ENCODE measurements at regions not wholly inside any gene's neighbourhood (a gene's known extent, or its start where the extent isn't known, plus 50 kb on each side); places are given as distances from the start of the nearest gene placed in this dataset.
"Not testable (repeated sequence)": the region's sequence is repeated elsewhere in the genome, so short reads cannot be mapped to it uniquely, and the experiment has no call there.

DNA sequence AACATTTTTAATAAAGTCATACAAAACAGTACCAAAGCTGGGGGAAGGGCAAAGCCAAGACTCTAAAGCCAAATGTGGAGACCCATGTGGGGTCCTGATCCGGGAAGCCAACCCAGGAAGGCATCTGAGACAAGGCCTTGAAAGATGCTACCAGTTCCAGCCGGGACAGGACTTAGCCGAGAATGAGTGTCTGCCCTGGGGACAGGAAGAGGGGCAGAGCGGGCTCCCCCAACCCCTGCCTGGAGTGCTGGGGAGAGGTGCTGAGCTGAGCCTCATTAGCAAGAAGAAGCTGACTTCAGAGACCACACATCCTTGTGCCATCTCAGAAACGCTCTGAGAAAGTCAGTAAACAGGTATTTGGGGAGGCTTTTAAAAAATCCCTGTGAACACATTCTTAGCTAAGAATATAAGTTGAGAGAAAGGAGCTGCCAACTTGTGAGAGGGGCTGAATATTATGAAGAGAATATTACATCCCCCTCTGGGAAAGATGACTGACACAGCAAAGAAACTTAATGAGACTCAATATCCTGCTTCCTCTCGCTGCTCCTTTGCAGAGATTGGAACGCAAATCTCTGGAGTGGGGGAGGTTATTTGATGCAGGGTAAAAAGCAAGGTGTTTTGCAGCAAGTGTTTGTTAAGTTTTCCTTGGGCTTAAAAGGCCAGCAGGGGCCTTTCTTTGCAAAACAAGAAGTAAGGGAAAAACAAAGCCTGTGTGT, 103.3 kb upstream of the KCND3 start:
- no peak for DNase-seq
- intact Hi-C loops (cut with DNase I) = no loop called here

DNA sequence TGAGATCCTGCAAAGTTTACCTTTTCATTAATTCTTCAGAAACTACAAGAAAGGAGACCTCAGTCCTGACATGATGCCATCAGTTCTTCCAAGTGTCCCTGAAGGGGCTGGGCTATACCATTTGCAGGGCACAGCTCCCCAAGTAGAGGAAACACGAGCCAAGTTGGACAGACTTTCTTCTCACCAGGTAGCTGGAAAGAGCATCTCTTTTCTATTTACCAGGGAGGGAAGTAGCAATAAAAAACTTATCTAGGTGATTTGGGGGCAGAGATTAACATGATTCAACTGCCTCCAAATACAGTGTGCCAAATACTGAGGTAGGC, 103.9 kb upstream of the KCND3 start:
- no peak for DNase-seq
- intact Hi-C loops (cut with DNase I) = no loop called here

DNA sequence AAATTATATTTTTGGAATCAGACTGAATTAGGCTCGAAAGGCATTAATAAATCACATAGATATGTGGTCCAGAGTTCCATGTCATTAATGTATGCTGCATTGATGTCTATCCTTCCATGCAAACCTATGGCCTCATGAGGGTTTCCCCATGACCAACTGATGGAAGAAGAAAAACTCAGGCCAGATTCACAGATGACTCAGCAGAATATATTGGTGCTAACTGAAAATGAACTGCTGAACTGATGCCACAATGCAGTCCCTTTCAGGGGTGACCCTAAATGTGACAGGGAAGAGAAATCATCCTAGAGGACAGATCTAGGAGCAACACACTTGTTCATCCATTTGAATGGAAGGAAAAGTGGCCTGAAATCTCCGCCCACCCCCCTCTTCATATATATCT, 110.5 kb upstream of the KCND3 start:
- intact Hi-C loops (cut with DNase I) = no loop called here
- DNase-seq = no peak

DNA sequence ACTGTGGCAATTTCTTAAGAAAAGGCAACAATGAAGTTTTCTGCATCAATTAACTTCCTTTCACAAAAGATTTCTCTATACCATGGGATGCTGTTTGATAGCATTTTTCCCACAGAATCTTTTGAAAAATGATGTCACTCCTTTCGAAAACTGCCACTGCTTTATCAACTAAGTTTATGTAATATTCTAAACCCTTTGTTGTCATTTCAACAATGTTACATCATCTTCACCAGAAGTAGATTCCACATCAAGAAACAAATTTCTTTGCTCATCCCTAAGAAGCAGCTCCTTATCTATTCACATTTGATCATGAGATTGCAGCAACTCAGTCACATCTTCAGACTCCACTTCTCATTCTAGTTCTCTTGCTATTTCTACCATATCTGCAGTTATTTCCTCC, 116.1 kb upstream of the KCND3 start:
- no peak for DNase-seq
- intact Hi-C loops (cut with DNase I) = no loop called here

DNA sequence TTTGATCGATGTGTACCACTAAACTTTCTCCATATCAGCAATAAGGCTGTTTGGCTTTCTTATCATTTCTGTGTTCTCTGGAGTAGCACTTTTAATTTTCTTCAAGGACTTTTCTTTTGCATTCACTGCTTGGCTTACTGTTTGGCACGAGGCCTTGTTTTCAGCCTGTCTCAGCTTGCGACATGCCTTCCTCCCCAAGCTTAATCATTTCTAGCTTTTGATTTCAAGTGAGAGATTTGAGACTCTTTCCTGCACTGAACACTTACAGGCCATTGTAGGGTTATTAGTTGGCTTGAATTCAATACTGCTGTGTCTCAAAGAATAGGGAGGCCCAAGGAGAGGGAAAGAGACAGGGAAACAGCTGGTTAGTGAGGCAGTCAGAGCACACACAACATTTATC, 120.6 kb upstream of the KCND3 start:
- no peak for DNase-seq
- intact Hi-C loops (cut with DNase I) = no loop called here

DNA sequence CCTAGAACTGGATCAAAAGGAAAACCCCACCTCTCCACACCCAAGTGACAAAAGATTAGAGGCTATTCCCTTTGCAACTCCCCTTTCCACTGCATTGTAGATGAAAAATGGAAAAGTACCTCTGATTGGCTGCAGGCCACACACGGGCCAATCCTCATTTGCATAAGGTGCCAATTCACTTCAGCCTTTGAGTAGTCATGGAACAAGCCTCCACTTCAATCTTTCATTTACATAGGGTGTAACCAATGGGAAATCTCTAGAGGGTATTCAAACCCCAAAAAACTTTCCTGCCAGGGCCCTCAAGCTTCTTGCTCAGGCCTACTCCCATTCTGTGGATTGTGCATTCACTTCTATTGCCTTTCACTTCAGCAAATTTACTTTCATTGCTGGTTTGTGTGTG, 122.3 kb upstream of the KCND3 start:
- intact Hi-C loops (cut with DNase I) = no loop called here
- DNase-seq = no peak

DNA sequence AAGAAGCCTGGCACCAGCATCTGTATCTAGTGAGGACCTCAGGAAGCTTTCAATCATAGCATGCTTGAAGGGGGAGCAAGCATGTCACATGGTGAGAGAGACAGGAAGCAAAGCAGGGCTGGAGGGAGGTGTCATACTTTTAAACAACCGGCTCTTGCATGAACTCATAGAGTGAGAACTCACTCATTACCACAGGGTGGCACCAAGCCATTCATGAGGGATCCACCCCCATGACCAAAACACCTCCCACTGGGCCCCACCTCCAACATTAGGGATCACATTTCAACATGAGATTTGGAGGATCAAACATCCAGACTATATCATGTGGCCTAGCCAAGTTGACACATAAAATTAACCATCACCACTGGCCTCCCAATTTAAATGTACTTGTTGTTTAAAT, 125.1 kb upstream of the KCND3 start:
- DNase-seq = no peak
- intact Hi-C loops (cut with DNase I) = no loop called here

DNA sequence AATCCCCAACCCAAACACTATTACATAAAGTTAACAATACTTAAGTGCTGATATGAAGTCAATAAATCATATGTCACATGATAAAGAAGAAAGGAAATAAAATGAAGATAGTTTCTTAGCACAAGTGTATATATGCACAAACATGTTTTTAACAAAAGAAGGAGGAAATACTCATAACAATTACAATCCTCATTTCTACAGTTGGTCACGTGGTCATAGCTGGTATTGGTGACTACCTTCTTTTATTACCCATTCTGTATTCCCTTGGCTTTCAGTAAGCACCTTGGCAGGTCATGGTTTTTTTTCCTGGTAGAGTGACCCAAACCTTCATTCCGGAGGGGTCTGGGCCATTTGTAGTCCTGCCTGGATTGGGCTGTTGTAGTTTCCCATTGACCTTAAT, 137.1 kb upstream of the KCND3 start:
- intact Hi-C loops (cut with DNase I) = no loop called here

DNA sequence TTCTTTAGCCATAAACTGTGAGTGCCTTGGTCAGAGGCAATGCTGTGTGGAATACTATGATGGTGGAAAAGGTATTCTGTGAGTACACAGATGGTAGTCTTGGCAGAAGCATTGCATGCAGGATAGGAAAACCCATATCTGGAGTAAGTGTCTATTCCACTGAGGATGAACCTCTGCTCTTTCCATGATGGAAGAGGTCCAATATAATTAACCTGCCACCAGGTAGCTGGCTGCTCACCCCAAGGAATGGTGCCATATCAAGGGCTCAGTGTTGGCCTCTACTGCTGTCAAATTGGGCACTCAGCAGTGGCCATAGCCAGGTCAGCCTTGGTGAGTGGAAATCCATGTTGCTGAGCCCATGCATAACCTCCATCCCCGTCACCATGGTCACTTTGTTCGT, 138.1 kb upstream of the KCND3 start:
- DNase-seq; intact Hi-C loops (cut with DNase I): not testable (repeated sequence)

More for the DNA sequence above, 137.1 kb upstream of the KCND3 start:
- DNase-seq = no peak

DNA sequence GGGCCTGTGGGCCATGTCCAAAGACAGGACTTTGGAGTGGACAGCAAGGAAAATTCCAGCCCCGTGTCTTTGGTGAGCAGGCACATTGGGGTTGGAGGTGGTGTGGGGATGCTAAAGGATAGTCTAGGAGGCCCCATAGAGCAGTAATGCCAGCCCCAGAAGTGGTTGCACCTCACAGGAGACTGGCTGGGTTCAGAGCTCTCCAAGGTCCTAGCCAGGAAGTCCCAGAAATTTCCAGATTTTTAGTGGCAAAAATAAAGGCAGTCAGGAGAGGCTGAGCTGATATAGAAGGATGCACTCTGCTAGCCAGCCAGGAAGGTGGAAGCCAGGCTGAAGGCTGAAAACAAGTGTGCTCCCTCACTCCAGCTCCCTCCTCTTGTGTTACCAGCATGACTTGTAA, 144.0 kb upstream of the KCND3 start:
- intact Hi-C loops (cut with DNase I) = no loop called here
- DNase-seq = no peak

DNA sequence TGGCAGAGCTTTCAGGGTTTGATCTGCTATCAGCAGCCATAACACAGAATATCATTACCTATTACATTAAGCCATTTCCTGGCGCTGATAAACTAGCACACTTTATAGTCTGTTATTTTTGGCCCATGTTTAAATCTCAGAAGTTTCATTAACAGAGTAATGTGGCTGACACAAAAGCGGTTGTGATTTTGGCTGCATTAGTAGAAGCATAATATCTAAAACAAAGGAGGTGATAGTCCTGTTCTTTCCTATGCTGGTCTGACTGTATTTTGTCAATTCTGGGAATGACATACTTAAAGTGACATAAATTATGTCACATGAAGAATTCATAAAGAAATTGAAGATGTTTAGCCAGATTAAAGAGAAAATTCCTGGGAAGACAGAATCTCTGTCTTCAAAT, 151.3 kb upstream of the KCND3 start:
- intact Hi-C loops (cut with DNase I) = no loop called here
- DNase-seq = no peak

DNA sequence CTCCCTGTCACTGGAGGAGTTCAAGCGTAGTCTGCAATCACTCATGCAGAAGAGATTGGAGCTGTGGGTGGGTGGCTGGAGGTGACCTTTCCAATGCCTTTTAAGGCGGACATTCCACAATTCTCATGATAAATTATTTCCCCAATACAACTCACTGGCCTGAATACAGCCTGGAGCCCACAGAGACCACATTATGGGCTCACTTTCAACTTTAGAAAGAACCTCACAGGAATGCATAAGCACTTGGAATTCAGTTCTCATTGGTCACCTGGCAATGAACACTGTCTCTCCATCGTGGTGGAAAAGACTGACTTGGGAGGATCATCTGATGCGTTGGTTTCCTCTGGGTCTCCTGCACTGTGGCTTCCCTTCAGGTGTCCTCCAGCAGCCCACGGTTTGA, 151.8 kb upstream of the KCND3 start:
- intact Hi-C loops (cut with DNase I) = no loop called here
- DNase-seq = no peak

DNA sequence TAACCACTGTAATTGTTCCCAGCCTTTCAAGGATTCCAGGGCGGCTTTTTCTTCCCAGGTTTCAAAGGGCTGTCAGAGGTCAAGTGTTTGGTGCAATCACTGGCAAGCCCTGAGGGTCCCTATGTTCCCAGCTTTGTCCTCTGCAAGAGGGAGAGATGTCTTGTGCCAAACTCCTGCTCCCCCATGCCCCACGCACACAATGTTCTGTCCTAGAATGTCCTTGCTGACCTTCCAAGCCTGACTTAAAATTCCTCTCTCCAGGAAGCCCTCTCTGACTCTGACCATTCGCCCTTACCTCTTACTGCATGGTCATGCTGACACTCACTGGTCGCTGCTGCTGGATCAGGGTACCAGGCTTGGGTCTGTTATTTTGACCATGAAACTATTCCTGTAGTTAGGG, 152.5 kb upstream of the KCND3 start:
- intact Hi-C loops (cut with DNase I) = no loop called here
- DNase-seq = no peak

DNA sequence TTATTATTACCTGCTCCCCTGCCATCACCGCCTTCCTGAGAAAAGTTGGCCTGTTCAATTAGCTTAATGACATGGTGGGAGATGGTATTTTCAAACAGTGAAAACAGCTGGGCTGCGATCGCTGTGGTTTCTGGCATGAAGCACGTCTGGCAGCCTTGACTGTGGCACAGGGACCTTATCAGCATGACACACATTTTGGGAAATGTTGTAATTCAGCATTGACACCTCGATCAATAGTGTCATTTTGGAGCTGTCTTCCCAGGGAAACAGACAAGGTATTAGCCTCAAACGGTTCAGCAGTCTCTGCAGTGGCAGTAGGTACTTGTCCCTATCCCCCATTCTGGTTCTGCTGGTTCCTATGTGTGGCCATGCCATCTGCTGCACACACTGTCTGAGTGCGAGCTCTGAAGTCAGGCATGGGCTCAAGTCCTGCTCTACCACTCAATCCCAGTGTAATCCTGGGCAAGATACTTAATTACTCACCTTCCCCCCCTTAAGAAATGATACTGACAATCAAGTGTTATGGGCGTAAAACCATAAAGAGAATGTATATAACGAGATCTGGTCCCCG, 154.5 kb upstream of the KCND3 start:
- intact Hi-C loops (cut with DNase I) = no loop called here
- no peak for DNase-seq

DNA sequence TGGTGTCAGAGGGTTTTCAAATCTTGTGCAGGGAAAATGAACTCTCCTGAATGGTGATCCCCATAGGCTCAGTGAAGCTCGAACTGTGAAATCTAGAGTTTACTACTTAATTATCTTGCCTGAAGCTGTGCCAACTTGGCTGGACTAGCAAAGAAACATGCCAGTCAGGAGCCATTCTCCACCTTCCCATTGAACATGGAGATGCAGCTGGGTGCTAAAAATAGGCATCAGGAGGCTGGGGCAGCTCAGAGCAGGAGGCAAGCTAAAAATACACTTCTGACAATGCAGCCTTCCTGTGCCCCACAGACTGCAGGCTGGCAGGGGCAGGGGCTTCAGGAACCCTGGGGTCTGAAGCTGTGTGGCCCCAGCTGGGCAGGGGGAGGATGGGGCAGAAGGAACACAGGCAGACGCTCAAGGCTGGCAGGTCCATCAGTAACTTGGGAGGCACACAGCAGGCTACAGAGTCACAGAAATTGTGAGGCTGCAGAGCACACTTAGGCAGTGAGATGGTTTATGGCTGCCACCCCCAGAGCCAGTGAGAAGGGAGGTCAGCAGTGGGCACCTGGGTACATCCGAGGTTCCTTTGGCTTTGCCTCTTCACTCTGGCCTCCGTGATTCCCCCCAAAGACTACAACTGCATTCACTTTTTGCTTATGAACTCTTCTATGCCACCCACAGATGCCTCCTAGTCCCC, 155.4 kb upstream of the KCND3 start:
- DNase-seq = peak in 4 of 42 donors; percentile 6 to 28 (median 14)
- intact Hi-C loops (cut with DNase I) = no loop called here

DNA sequence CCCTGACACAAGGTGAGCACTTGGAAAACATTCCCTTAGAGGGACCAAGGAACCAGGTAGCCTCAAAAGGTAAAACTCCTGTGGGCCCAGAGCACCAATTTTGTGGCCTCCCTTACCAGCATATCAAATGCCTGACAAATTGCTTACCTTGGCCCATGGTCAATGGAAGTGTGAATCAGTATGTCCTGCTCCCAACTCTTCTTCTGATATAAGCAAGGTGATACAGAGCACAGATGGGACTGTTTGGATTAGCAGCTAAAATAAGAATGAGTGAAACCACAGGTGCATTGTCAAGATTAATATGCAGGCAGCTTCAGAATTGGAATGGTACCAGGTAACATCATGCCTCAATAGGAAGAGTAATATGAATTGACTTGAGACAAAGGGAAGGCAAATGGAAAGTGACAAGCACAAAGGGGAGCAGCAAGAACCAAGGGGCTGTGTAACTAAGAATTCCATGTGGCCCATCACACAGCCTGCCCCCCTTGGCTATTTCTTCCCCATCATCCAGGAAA, 156.8 kb upstream of the KCND3 start:
- intact Hi-C loops (cut with DNase I) = no loop called here
- DNase-seq = no peak

DNA sequence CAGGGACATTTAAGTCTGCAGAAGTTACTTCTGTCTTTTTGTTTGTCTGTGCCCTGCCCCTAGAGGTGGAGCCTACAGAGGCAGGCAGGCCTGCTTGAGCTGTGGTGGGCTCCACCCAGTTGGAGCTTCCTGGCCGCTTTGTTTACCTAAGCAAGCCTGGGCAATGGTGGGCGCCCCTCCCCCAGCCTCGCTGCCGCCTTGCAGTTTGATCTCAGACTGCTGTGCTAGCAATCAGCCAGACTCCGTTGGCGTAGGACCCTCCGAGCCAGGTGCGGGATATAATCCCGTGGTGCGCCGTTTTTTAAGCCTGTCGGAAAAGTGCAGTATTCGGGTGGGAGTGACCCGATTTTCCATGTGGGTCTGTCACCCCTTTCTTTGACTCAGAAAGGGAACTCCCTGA, 170.7 kb upstream of the KCND3 start:
- DNase-seq; intact Hi-C loops (cut with DNase I): not testable (repeated sequence)

DNA sequence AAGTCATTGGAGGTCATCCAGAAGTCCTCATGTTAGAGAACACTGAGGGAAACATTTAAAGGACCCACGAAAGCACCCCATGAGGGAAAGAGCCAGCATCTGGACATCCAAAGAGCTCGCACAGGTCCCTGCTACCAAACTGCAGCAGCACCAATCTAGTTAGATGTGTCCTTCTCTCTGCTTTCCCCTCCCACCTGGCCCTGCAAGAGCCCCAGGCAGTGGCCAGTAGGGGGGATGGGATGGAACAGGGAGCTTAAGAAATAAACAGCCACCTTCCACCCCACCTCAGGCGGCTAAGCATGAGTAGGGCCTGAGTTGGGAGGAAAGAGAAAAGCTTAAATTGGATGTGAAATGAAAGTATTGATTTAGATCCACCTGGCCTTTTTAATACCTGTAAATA, 175.9 kb upstream of the KCND3 start:
- DNase-seq = no peak
- intact Hi-C loops (cut with DNase I) = no loop called here

DNA sequence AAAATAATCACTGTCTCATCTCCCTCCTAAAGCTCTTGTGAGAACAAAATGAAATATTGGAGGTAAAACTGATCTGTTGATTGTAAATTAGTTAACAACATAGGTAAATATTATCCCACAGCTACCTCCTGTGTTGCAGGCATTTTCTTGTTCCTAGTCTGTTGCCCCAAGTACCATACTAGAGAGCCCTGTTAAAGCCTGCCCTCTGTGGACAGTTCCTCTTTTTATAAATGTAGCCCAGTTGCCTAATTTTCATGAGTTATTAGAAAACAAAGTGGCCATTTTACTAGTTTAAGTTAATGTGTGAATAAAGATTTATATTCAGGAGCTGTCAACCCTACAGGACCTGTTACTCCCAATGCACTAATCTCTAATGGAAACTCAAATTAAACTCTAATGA, 180.0 kb upstream of the KCND3 start:
- intact Hi-C loops (cut with DNase I) = no loop called here
- no peak for DNase-seq

DNA sequence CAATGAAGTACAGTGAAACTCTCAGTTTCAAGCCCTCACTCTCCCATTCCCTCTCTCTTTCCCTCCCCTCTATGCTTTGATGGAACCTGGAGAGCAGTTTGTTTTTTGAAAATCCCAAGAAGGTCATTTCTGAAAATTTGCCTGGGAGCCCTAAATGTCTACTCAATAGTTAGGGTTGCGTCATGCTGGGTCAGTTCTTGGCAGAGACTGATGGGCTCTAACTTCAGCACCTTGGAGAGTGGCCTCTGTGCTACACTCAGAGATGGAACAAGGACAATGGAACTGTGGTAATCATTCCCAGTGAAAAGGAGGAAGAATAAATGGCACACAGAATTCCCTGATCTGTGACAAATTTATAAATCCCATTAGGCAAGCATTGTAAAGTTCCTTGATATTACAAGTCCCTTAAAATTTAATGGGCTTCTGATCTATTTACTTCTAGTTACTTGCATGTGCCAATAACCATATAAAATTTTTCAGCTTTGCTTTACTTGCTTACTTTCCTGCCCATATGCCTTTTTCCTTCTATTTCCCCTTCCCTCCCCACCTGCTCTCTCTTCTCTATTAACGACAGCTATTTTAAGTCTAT, 182.9 kb upstream of the KCND3 start:
- peak in 19 of 42 donors; percentile 3 to 64 (median 23) for DNase-seq

More for the DNA sequence above, 182.9 kb upstream of the KCND3 start:
- intact Hi-C loops (cut with DNase I) = no loop called here

Measured in head of caudate nucleus (tissue), 42 donors.